Fibroblast of peridontal ligament (primary cell): ENCODE measurements at regions not wholly inside any gene's neighbourhood (a gene's known extent, or its start where the extent isn't known, plus 50 kb on each side); places are given as distances from the start of the nearest gene placed in this dataset.
"Not testable (repeated sequence)": the region's sequence is repeated elsewhere in the genome, so short reads cannot be mapped to it uniquely, and the experiment has no call there.

Source experiments
- DNase-seq: peaks from one replicate; pipeline ENCODE4 v3.0.0-alpha.2; 2010; ENCODE audit errors: extremely low read depth

- DNase-seq: peak; percentile 81
Observed at GRCh38 chr1:85520826-85521820, 56.2 kb upstream of the DDAH1 start.

GRCh38 chr1:85522458-85522857 lies 57.5 kb upstream of the DDAH1 start:
- not testable (repeated sequence) for DNase-seq

DNA sequence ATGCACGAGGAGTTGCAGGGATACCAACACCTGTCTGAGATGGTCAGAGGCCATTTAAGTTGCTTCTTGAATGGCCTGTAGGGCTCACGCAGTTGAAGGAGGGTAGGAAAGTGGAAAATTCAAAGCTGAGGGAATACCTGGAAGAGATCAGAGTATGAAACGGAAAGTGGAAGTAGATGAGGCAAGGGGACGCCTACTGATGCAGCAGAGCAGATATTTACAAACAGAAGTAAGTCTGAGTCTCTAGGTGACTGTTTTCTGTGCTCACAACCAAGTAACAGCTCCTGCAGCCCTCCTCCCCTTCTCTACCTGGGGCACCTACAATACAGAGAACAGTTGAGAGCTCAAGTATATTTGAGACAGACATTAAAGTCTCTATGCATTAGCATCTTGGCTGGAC lies 57.5 kb upstream of the CCN1 start:
- not testable (repeated sequence) for DNase-seq

DNA sequence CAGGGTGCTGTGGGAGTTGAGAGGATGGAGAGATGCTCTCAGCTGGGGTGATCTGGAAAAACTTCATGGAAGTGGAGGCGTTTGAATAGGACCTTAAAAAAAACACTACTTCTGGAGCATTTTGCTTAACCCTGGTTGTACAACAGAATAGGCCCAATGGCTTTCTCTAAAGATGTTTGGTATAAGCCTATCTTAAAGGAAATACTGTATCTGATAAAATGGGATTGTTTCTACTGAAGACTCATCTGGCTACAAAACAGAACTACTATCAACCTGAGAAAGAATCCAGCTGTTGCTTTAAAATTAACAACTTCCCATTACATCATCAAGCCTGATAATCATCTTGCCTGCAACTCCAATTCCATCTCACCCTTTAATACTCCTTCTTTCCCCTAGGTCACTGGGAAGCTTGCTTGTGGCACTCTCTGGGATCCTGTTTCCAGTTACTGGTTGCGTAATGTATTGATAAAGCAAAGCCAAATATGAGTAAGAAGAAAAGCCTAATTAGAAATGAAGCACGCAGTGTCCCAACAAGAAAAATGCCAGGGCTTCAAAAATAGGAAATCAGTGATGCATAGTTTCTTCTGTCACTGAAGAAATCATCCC lies 56.2 kb upstream of the CCN1 start:
- peak; percentile 72 for DNase-seq

- DNase-seq: peak; percentile 72
Observed at GRCh38 chr1:85525591-85525991, 55.0 kb upstream of the CCN1 start.

DNA sequence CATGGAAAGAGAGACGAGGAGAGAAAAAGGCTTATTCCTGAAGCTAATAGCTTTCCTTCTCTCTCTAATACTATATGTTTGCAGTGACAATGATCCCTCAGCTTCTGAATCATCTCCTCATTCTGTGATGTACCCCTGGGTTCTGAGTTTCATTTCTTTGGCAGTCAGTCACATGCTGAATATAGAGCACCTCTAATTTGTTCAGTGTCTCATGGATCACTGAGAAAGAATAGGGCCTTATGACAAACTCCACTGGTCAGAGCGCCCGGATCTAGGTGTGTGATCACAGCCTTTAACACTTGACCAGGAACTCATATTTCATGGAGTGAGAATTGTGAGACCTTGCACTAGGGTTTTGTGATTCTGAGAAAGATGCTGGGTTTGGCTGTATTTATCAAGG lies 54.3 kb upstream of the CCN1 start:
- not testable (repeated sequence) for DNase-seq

DNA sequence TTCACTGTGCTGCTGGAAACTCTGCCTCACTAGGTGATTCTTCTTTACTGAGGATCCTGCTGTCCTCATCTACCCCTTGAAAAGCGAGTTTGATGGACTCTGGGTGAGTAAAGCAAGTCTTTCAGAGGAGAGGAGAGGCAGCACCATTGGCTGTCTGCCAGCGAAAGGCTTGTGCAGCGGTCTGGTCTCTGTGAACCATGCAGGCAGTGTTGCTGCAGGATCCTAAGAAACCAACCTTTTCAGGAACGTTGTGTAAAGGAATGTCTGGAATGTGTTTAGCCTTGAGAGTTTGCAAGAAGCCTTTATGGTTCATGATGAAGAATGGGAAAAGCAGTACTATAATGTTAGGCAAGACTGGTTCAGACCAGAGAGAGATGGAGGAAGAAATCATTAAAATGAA lies 53.4 kb upstream of the CCN1 start:
- peak; percentile 85 for DNase-seq
